AG04449 (cell line): ENCODE measurements at regions not wholly inside any gene's neighbourhood (a gene's known extent, or its start where the extent isn't known, plus 50 kb on each side); places are given as distances from the start of the nearest gene placed in this dataset.
A peak's percentile ranks its signal among the peaks of the same experiment; 100 is the strongest.

Experiments used
- CTCF ChIA-PET: fragments of 350-600 bp; formaldehyde crosslinking; extraction: SDS; loops from one replicate; lab custom pipeline; 2021; ENCODE audit warnings: antibody characterized with exemption; lab: Yijun Ruan, JAX
- POLR2A ChIA-PET: fragments of 400-600, 350-600 bp; formaldehyde crosslinking; extraction: SDS; loops from one replicate; lab custom pipeline; 2020; ENCODE audit warnings: antibody characterized with exemption, inconsistent platforms; lab: Yijun Ruan, JAX
- DNase-seq: peaks from one replicate; pipeline ENCODE4 v3.0.0-alpha.2; 2010; ENCODE audit warnings: low read depth, low spot score
- H3K4me3 ChIP-seq: 2 replicates; pipeline ENCODE4 v1.5.1; 2011; ENCODE audit warnings: low read depth, mild to moderate bottlenecking, control low read depth, low read length
- TF ChIP-seq, protein P1 (sequence below): IDR thresholded peaks from one replicate; pipeline ENCODE4 v1.5.1; 2011; ENCODE audit warnings: mild to moderate bottlenecking, moderate library complexity, low read length, control low read depth, inconsistent platforms; ENCODE audit not compliant: insufficient read depth; ENCODE audit errors: missing control alignments

DNA sequence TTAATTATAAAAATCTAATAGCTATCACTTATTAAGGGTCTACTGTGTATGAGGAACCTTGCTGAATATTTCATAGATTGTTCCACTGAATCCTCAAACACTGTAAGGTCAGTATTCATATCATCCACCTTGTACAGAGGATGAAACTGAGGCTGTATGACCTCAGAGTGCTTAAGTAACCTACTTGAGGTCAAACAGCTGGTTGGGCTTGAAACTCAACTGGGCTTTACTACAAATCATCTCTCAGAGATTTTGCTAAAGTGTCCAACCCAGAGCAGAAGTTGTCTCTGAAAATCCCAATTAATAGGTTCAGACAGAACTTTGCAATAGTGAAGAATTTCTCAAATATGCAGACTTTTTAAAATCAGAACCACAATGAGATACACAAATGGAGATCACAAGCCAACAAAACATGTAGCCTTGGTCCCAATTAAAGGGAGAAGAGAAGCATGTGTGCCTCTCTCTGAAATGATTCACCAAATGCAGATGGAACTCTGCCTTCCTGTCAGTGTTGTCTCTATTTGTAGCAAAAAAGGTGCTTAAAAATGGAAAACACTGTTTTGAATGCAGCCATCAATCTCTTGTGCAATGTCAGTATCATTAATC, 131.4 kb downstream of the FAM114A2 start:
- no peak for DNase-seq
- TF ChIP-seq, protein P1, sequence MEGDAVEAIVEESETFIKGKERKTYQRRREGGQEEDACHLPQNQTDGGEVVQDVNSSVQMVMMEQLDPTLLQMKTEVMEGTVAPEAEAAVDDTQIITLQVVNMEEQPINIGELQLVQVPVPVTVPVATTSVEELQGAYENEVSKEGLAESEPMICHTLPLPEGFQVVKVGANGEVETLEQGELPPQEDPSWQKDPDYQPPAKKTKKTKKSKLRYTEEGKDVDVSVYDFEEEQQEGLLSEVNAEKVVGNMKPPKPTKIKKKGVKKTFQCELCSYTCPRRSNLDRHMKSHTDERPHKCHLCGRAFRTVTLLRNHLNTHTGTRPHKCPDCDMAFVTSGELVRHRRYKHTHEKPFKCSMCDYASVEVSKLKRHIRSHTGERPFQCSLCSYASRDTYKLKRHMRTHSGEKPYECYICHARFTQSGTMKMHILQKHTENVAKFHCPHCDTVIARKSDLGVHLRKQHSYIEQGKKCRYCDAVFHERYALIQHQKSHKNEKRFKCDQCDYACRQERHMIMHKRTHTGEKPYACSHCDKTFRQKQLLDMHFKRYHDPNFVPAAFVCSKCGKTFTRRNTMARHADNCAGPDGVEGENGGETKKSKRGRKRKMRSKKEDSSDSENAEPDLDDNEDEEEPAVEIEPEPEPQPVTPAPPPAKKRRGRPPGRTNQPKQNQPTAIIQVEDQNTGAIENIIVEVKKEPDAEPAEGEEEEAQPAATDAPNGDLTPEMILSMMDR: no peak
- H3K4me3 ChIP-seq: no peak overlapping the region
- CTCF ChIA-PET: interaction anchor here (1.4 kb wide), 2 partner anchors 8 to 57 kb away, joined by 4 to 5 read pairs; no protein-coding TSS in a partner anchor
- POLR2A ChIA-PET: no interaction called here

DNA sequence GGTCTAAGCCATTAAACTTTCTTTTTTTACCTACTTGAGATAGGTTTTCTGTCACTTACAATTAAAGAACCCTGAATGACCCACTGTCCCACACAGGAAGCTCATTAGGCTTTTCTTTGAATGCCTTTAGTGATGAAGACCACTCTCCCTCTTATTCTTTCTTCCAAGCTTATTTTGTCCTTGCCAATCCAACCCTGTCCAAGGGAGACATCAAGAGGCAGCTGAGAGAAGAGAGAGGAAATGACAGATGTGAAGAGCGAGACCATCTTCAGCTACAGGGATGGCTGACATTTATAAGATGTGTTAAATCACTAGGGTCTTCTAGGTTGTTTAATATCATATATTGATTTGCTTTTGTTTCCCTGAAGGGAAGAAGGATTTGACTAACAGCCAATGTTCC, 133.5 kb downstream of the FAM114A2 start:
- H3K4me3 ChIP-seq: no peak overlapping the region
- POLR2A ChIA-PET: no interaction called here
- CTCF ChIA-PET: interaction anchor here (0.6 to 2.4 kb wide), 7 partner anchors 54 to 681 kb away, joined by 3 to 10 read pairs (median 4); no protein-coding TSS in a partner anchor
- TF ChIP-seq, protein P1: peak; percentile 12
- no peak for DNase-seq

DNA sequence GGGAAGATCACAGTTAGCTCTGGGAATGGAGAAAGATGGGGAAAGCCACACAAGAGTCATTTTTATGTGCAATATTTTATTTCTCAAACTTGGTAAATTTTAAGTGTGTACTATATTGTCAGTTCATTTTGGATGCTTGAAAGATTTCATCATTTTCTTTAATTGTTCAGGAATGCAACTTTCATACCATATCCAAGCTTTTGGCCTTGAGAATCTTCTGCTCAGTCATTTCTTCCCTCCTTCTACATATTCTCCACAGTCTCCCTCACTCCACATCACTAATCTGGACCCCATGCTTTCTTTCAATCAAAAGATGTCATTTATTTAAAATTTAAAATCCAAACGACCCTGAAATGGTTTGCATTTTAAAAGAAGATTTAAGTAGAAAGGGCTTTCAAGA, 135.4 kb downstream of the FAM114A2 start:
- TF ChIP-seq, protein P1: no peak
- DNase-seq: no peak
- H3K4me3 ChIP-seq: no peak overlapping the region
- CTCF ChIA-PET: interaction anchor here (1.0 to 2.4 kb wide), 3 partner anchors 14 to 408 kb away, joined by 3 to 10 read pairs (median 4); no protein-coding TSS in a partner anchor
- POLR2A ChIA-PET: no interaction called here

DNA sequence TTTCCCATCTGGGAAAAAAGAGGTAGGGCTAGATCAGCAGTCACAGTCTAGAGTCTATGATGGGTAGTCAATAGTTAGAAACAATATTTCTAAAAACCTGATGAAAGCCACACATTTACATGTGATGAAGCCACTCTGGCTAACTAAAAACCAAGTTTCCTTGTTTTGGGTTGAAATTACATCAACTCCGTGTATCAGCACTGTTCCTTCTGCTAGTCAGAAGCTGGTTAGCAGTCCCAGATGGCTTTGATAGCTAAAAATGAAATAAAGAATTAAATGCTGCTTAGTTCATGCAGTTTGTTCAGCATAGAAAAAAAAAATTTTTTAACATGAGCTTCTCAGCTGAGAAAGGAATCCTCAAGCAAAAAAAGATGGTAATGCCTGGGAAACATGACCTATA, 136.7 kb downstream of the FAM114A2 start:
- TF ChIP-seq, protein P1: no peak
- DNase-seq: no peak
- no peak overlapping the region for H3K4me3 ChIP-seq
- ChIA-PET POLR2A (interaction anchor here (0.6 kb wide), 1 partner anchor 57 kb away, joined by 4 read pairs; no protein-coding TSS in a partner anchor), CTCF (interaction anchor here (0.8 to 1.6 kb wide), 5 partner anchors 12 to 405 kb away, joined by 3 to 4 read pairs (median 3); no protein-coding TSS in a partner anchor)

DNA sequence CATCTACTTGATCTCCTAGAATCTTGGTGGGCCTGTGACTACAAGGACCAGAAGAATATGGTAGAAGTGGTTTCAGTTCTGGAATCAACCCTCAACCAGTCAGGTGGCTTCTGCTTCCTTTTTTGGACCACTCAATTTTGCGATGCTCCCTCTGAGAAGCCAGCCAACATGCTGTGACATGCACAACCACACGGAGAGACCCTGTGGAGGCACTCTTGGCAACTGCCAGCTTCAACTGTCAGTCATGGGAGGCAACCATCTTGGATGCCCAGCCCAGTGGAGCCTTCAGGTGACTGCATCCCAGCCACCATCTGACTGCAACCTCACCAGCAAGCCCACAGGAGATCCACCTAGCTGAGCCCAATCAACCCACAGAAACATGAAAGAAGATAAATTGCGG, 137.3 kb downstream of the FAM114A2 start:
- no peak overlapping the region for H3K4me3 ChIP-seq
- TF ChIP-seq, protein P1: no peak
- ChIA-PET POLR2A (no interaction called here), CTCF (interaction anchor here (0.9 kb wide), 1 partner anchor 404 kb away, joined by 3 read pairs; no protein-coding TSS in a partner anchor)
- DNase-seq: no peak

DNA sequence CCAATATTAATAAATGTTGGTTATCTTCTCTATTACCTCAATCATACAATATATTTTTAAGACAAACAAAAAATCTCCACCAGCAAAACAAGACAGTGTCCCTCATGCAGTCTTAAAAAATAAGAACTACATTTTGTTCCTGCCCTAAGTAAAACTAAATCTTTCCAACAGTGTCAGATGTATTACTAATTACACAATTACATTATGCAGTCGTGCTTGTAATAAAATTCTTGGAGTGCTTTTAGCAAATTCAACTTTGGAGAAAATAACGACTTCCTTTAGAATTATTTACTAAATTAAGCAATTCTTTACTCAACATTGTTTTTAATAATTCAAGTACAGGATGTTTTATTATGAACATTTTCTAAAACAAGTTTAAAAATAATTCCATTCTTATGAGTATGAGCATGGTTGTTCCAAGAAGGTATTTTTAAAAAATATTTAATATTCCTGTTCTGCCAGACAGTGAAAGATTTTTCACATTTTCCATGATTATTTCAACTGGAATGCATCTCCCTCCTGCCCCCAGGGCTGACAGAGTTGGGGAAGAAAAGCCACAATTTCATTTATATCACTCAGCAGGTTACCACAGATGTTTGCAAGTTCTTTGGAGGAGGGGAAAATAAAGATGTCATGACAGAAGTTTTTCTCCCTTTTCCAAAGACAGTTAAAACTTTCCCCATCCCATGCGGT, 137.9 kb downstream of the FAM114A2 start:
- DNase-seq: peak; percentile 84
- CTCF ChIA-PET: no interaction called here
- POLR2A ChIA-PET: no interaction called here

More for the DNA sequence above, 137.9 kb downstream of the FAM114A2 start:
- no peak overlapping the region for H3K4me3 ChIP-seq
- TF ChIP-seq, protein P1: no peak
